GM18505 (cell line): ENCODE measurements at regions not wholly inside any gene's neighbourhood (a gene's known extent, or its start where the extent isn't known, plus 50 kb on each side); places are given as distances from the start of the nearest gene placed in this dataset.

ENCODE experiments used
- ATAC-seq: cut with Tn5 transposase; IDR thresholded peaks from one replicate; pipeline ENCODE4 v1.9.1; 2021; ENCODE audit not compliant: unreplicated experiment
- POLR2A ChIP-seq: IDR thresholded peaks from 4 replicates; pipeline ENCODE4 v1.6.1; 2011; ENCODE audit warnings: borderline replicate concordance; ENCODE audit not compliant: insufficient read depth, insufficient read length; ENCODE audit errors: extremely low read depth

DNA sequence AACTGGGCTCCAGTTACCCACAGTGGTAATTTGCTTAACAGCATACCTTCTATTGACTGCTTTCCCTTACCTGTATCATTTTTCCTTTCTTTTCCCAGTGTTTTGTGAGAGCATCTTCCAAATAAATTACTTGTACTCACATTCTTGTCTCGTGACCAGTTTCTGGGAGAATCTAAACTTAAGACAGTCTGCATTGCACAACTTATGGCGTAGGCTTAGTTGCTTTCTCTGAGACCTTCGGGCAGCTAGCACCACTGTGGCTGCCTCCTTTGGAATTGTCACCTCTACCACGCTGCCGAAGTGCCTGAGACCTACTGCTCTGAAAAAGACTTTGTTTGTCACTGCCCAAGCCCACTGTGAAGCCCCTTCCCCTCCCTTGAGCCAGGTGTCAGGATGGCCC is 188.1 kb upstream of the BMP2 start:
- ATAC-seq = no peak
- no peak for TF ChIP-seq POLR2A

GRCh38 chr20:6577451-6577850 is 190.0 kb upstream of the BMP2 start:
- no peak for ATAC-seq
- TF ChIP-seq POLR2A = no peak

DNA sequence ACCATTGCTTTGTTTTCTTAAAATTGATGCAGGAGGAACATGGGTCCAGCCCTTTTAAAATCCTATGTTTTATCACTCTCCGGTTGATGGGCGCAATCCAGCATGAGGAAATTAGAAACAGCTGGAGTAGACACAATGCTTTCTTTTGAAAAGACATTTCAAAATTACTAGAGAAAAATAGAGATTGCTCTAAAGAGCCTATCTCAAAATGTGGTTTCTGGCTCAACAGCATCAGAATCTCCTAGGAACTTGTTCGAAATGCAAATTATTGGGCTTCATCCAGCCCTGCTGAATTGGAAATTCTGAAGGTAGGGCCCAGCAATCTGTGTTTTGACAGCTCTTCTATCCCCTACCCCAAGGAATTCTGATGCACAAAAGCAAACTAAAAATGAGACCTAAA is 190.8 kb upstream of the BMP2 start:
- ATAC-seq = no peak
- TF ChIP-seq POLR2A = no peak

DNA sequence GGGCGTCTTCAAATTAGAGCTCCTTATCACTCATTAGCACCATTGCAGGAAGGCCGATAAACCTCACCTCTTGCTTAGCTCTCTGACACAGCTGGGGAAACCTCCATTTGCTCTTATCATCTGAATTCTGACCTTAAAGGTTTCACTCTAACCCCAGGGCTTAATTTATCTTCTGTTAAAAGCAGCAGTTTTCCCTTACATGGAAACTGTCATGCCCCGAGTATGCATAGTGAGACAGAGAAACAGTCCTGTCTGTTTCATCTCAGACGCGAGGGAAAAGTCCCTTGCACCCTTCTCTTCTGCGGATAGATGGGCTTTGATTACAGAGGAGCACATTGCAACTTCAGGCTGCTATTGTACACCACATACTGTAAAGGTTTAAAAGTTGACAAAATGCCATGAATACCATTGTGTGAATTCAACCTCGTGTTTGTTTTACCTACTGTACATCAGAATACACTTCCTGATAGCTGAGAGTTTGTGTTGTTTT is 191.5 kb upstream of the BMP2 start:
- ATAC-seq = no peak
- TF ChIP-seq POLR2A = no peak

DNA sequence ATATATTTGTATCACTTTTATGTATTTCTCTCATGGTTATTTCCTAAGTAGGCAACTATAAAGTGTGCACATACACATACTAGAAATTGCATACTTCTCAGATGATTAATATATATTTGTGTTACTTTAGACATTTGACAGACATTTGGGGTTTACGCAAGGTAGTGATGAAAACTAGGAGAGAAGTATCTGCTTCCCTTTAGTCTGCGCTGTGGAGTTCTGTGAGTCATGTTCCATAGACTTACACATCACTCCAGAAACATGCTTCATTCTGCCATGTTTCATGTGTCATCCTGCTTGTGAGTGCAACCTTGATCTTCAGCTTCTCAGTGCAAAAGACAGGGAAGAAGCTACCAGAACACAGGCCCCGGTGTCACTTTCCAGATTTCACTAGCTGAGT is 200.7 kb upstream of the BMP2 start:
- TF ChIP-seq POLR2A = no peak
- ATAC-seq = no peak

- no peak for ATAC-seq
- TF ChIP-seq POLR2A = no peak
Measured at GRCh38 chr20:6562111-6562510, 205.4 kb upstream of the BMP2 start.

DNA sequence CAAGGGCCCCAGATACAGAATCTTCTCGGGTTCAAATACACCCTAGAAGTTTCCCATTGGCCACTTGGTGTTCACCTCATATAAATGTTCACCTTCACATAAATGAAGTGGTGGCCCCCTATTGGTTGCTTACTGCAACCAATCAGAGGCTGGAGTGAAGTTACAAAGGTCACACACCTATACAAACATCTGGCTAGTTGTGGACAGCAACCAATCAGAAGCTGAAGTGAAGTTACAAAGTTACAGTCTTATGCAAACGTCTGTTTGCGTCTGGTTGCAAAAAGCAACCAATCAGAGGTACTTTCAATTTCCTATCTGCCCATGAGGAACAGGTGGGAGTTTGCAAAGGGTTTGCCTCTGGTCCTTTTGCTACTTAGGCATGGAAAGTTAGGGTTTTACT is 206.5 kb upstream of the BMP2 start:
- TF ChIP-seq POLR2A = no peak
- no peak for ATAC-seq

DNA sequence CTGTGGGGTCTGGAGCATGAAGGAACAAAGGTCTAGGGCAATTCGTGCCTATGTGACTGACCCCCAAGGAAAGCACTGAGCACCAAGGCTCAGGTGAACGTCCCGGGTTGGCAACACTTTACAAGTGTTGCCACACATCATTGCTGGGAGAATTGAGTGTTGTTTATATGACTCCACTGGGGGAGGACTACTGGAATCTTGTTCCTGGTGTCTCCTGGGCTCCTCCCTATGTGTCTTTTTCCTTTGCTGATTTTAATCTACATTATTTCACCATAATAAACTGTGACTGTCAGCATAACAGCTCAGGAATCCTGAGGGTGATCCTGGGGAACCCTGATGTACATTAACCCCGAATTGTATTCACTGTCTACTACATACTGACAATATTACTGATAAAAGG is 207.7 kb upstream of the BMP2 start:
- ATAC-seq = no peak
- TF ChIP-seq POLR2A = no peak

DNA sequence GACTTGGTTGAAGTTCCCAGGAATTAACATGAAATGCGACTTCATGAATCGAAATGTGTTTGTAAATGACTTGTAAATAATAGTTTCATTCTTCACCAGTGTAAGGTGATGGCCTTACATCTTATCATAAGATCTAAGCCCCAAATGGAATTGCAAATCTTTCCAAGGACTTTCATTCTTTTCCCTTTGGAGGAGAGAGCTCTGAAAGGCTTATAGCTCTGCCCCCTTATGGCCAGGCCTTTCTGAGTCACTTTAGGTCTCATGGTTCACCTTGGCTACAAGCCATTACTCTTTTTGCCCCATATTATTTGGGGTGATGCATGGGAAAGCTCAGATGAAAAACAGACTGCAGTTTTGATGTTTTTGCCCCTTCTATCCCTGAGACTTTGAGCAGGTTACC is 209.1 kb upstream of the BMP2 start:
- TF ChIP-seq POLR2A = no peak
- ATAC-seq = no peak

DNA sequence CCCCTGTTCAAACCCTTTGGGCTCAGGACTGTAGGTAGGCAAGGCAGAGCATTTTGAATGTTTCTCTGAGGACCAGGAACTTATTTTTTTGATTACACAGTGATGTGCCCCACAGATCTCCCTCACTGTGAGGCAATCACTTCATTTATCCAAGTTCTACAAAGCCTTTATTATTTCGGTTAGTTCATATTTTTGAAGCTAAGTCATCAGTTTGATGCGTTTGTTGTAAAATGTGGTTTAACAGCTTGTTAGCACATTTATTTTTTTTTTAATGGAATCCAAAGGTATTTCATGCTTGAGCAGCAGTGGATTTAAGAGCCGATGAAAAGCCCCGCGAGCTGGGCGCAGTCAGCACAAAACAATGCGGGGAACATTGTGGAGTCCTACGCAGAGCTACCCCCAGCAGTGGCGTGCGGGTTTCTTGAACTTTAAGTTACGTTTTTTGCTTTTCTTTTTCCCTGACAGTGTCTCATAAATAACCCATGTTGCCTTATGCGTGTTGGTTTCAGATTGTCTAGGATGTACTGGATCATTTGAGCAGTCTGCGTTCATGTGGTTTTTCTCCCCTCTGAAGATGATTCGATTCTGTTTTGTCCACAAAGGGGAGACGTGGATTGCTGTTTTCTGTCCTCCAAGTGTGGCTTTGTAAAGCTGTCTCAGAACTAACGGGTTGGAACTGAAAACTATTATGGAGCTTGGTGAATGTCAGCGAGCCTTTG is 233.6 kb upstream of the BMP2 start:
- no peak for TF ChIP-seq POLR2A
- no peak for ATAC-seq

GRCh38 chr20:6533351-6533750 is 234.1 kb upstream of the BMP2 start:
- no peak for TF ChIP-seq POLR2A
- ATAC-seq = no peak

DNA sequence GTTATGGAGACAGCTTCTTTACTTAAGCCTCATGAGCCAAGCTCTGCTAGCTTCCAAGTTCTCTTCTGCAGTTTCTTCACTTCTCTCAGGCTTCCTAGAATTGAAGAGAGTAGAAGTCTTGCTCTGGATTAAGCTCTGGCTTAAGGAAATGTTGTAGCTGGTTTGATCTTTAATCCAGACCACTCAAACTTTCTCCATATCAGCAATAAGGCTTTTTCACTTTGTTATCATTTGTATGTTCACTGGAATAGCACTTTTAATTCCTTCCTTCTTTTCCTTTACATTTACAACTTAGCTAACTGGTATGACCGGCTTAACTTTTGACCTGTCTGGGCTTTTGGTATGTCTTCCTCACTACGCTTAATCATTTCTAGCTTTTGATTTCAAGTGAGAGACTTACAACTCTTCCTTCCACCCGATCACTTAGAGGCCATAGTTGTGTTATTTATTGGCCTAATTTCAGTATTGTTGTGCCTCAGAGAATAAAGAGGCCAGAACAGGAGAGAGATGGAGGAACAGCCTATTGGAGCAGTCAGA is 236.6 kb upstream of the BMP2 start:
- no peak for ATAC-seq
- no peak for TF ChIP-seq POLR2A

DNA sequence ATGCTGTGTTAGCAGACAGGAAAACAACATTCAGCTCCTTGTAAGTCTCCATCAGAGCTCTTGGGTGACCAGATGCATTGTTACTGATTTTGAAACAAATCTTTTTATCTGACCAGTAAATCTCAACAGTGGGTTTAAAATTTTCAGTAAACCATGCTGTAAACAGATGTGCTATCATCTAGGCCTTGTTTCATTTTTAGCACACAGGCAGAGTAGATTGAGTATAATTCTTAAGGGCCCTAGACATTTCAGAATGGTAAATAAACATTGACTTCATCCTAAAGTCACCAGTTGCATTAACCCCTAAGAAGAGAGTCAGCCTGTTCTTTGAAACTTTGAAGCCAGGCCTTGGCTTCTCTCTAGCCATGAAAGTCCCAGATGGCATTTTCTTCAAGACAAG is 237.2 kb upstream of the BMP2 start:
- TF ChIP-seq POLR2A = no peak
- no peak for ATAC-seq

- no peak for TF ChIP-seq POLR2A
- ATAC-seq = no peak
Measured at GRCh38 chr20:6525447-6526303, 241.8 kb upstream of the BMP2 start.
